K562 (cell line): ENCODE measurements at regions not wholly inside any gene's neighbourhood (a gene's known extent, or its start where the extent isn't known, plus 50 kb on each side); places are given as distances from the start of the nearest gene placed in this dataset.

ENCODE experiments used
- CEBPB ChIP-seq: fragments of 450-650 bp; IDR thresholded peaks from 2 replicates; pipeline ENCODE4 v1.6.1; 2016; ENCODE audit warnings: missing genetic modification characterization, missing compliant biosample characterization
- CTCF ChIP-seq, 3 experiments: IDR thresholded peaks in 2 of 3; conservative IDR thresholded peaks in 1 of 3; 2 replicates each; pipeline ENCODE4 v1.5.1; 2011 to 2012; ENCODE audit warnings: low read length in 3 of 3, mild to moderate bottlenecking in 3 of 3, control low read depth in 2 of 3, improper control_type of control experiment in 1 of 3, inconsistent platforms in 1 of 3, low read depth in 1 of 3, mixed read lengths in 1 of 3, moderate library complexity in 1 of 3; ENCODE audit not compliant: insufficient read depth in 2 of 3
- MAFF ChIP-seq: IDR thresholded peaks from 2 replicates; pipeline ENCODE4 v1.6.1; 2012; ENCODE audit warnings: low read length, improper control_type of control experiment
- MEF2D ChIP-seq: conservative IDR thresholded peaks from 2 replicates; pipeline ENCODE4 v1.6.1; 2016; ENCODE audit warnings: low read depth, missing genetic modification characterization, missing compliant biosample characterization
- MTA1 ChIP-seq: fragments of 450-650 bp; IDR thresholded peaks from 2 replicates; pipeline ENCODE4 v1.6.1; 2017; ENCODE audit warnings: borderline replicate concordance
- NFYB ChIP-seq: IDR thresholded peaks from 2 replicates; pipeline ENCODE4 v1.6.1; 2011; ENCODE audit warnings: mild to moderate bottlenecking, moderate library complexity; ENCODE audit not compliant: insufficient read length; ENCODE audit errors: extremely low read depth
- REST ChIP-seq, 2 experiments: fragments of 450-650 bp; formaldehyde crosslinking in 1 of 2; IDR thresholded peaks; 2 replicates each; pipeline versions ENCODE4 v1.4.0 to v1.6.1; 2014 to 2020; ENCODE audit warnings: mild to moderate bottlenecking in 2 of 2, borderline replicate concordance in 1 of 2, low read depth in 1 of 2

- TF ChIP-seq CTCF (IDR thresholded peaks at IDR 0.05 in 2 of 3, conservative IDR thresholded peaks at IDR 0.05 in 1 of 3; ENCODE audit: insufficient read depth in 2 of 3, low read depth in 1 of 3, low read length in 3 of 3) = no peak
- no peak for TF ChIP-seq REST (IDR thresholded peaks at IDR 0.05; ENCODE audit: borderline replicate concordance)
- no peak for TF ChIP-seq REST (CRISPR knock-in tag; IDR thresholded peaks at IDR 0.05; ENCODE audit: low read depth)
- no peak for TF ChIP-seq MTA1
- TF ChIP-seq CEBPB (tag) = no peak
- no peak for TF ChIP-seq MAFF
- TF ChIP-seq MEF2D (tag) = no peak
- TF ChIP-seq NFYB = no peak
Measured at GRCh38 chr13:80123945-80124344, 217.0 kb downstream of the SPRY2 start.
